Coronary artery (tissue), 2 donors: ENCODE measurements at regions not wholly inside any gene's neighbourhood (a gene's known extent, or its start where the extent isn't known, plus 50 kb on each side); places are given as distances from the start of the nearest gene placed in this dataset.

ENCODE experiments used
- DNase-seq: peaks from one replicate; pipeline ENCODE4 v3.0.0-alpha.2; 2017; ENCODE audit warnings: low spot score
- H3K27ac ChIP-seq, 2 donors: fragments of 200-600 bp; sonication (generic); one replicate each; pipeline ENCODE4 v1.5.1; 2016 to 2019
- H3K4me3 ChIP-seq: fragments of 200-600 bp; sonication (generic); 2 replicates; pipeline ENCODE4 v1.5.1; 2016; ENCODE audit warnings: mild to moderate bottlenecking, moderate library complexity
- TF ChIP-seq, protein P1 (sequence below): fragments of 200-600 bp; sonication (generic); IDR thresholded peaks from one replicate; pipeline ENCODE4 v1.5.1; 2019; ENCODE audit warnings: antibody characterized with exemption

DNA sequence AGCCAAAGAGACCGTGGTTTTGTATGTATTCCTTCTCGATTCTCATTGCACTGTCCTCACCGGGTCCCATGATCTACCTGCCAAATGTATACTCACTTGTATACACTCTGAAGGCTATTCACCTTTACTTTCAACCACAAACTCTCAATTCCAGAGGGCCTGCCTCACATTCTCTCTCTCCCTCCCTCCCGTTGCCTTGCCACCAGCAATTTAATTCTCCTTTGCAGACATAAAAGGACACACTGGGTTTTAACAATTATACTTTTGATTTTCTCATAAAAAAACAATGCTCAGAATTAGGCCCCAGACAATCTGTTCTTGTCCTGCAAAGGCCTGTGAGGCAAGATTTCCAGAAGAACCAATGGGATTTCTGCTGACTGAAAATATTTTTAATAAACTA, 265.1 kb upstream of the PSMD7 start:
- TF ChIP-seq, protein P1, sequence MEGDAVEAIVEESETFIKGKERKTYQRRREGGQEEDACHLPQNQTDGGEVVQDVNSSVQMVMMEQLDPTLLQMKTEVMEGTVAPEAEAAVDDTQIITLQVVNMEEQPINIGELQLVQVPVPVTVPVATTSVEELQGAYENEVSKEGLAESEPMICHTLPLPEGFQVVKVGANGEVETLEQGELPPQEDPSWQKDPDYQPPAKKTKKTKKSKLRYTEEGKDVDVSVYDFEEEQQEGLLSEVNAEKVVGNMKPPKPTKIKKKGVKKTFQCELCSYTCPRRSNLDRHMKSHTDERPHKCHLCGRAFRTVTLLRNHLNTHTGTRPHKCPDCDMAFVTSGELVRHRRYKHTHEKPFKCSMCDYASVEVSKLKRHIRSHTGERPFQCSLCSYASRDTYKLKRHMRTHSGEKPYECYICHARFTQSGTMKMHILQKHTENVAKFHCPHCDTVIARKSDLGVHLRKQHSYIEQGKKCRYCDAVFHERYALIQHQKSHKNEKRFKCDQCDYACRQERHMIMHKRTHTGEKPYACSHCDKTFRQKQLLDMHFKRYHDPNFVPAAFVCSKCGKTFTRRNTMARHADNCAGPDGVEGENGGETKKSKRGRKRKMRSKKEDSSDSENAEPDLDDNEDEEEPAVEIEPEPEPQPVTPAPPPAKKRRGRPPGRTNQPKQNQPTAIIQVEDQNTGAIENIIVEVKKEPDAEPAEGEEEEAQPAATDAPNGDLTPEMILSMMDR = no peak
- Histone ChIP-seq H3K4me3 (no peak overlapping the region), H3K27ac (no peak overlapping the region)
- no peak for DNase-seq

DNA sequence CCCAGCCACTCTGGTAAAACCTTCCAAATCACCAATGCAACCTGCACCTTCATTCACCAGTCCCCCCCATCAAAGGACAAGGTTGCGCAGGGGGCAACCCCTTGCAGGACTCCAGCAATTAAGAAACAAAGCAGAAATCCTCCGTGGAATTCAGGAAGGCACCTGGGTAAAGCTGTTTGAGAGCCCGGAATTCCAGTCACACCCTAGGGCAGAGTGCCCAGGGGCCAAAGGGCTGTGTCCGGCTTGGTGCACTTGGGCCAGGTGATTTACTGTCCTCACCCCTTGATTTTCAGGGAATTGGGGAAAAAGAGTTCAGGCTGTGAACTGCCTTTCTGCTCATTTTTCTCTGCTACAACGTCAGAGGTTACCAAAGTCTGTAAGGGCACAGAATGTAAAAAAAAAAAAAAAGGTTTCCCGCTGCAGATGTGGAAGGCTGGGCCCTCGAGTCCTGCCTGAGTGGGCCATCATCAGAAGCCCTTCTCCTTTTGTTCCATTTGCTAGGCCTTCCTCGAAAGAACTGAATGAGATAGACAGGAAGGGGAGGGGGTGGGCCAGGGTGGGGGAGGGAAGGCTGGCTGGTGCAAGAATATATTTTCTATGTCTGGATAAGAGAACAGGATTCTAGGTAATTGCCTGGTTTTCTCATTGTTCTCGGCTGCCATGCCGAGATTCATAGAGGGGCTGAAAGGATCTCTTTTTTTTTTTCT, 266.5 kb upstream of the PSMD7 start:
- H3K4me3 ChIP-seq = no peak overlapping the region
- H3K27ac ChIP-seq = no peak overlapping the region
- TF ChIP-seq, protein P1 = no peak
- DNase-seq = no peak

DNA sequence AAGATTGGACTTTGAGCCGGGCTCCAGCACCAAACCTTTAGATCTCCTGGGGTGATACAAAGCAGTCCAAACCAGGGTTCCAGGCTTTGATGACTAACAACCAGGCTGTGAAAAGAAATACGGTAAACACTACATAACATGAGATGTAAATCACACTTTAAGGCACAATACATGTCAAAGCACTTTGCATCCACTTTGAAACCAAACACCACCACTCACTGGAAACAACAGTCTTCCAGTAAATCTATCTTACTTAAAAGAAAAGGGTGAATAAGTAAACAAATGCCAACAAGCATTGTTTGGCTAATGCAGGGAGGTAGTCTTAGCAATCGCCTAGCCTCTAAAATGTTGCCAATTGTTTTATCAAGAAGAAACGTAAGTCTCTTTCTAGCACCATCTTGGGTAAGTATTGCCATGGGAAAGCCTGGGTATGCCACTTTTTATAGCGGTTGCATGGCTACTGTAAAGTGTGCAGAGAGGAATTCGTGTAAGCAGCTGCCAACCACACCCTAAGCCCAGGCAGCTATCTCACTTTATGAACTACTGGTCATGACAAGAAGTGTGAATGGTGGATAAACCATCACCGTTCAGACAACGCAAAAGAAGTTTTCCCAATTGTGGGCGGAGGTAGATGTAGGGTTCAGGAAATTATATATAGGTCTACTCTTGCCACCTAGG, 267.4 kb upstream of the PSMD7 start:
- TF ChIP-seq, protein P1 = no peak
- Histone ChIP-seq H3K27ac (no peak overlapping the region), H3K4me3 (no peak overlapping the region)
- DNase-seq = no peak

DNA sequence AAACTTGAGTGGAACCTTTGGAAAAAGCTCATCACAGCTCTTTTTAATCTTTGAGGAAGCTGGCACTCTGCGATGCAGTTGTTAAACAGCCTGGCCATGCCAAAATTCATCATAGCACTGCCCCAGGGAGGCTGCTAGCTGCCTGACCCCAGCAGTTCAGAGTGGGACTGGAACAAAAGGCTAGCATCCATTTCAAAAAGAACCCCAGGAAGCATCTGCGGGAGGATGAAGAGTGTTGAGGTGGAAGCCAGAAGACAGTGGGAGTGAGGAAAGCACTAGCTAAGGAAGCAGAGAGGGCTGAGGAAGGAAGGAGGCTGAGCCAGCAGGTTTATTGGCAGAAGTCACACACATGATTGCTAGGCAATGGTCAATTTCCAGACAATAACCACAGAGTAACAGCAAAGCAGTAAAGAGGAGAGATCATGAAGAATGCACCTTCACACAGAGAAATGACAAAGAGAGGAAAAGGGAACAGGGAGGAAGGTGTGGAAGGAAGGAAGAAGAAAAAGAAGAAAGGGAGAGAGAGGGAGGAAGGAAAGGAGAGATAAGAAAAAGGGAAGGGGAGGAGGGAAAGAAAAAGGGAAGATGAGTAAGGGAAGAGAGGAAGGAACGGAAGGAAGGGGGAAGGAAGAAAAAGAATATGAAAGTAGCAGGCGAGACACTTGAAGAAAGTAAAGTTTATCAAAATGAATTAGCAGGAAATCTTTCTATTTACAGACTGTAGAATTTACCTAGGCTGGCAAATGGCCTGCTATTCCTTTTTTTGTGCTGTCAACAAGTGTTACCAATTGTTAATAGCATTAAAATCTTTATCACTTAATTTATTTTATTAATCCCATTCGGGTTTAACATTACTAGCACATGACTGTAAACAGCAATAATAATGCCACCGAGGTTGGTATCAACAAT, 270.0 kb upstream of the PSMD7 start:
- Histone ChIP-seq H3K4me3 (no peak overlapping the region), H3K27ac (no peak overlapping the region)
- DNase-seq = no peak
- TF ChIP-seq, protein P1 = no peak

DNA sequence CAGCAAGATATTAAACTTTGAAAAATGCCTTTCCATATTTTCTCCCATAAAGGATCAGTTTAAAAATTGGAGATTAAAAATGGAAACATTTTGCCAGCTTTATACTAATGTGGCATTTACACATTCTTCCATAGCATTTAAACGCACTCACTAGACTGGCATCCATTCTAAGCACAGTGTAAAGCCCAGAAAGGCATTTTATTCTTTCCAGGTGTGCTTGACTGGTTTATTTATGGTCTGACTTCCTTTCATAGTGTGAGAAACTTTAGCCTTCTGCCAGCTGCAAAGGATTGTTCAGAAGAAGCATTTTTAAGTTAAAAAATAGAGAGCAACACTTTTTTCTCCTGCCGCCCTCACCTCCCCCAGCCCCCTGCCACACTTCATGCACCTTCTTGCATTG, 271.7 kb upstream of the PSMD7 start:
- Histone ChIP-seq H3K27ac (no peak overlapping the region), H3K4me3 (no peak overlapping the region)
- DNase-seq = no peak
- TF ChIP-seq, protein P1 = no peak

DNA sequence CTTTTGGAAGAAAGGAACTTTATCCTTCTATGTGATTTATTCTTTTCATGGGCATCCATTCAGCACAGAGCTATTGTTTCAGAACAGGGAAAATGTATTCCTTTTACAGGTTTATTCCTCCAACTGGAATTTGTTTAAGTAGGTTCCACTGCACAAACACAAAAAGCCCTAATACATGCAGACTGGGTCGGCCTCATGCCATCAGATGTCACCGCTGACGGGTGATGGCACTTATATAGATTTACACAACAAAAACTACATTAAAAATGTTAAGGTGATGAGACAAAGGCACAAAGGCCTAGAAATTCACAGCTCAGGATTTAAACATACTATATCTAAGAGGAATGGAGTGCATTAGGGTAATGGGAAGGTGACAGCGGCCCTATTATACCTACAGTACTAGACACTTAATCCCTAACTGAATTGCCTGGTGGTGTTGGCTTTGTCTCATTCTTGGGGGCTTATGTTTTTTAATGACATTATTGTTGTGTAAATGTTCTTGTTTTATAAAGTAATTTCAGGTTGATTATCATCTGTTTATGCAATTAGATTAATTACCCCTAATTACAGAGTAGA, 276.4 kb upstream of the PSMD7 start:
- DNase-seq = no peak
- TF ChIP-seq, protein P1 = no peak
- Histone ChIP-seq H3K27ac (no peak overlapping the region), H3K4me3 (no peak overlapping the region)
